Natural killer cell (primary cell): ENCODE measurements at regions not wholly inside any gene's neighbourhood (a gene's known extent, or its start where the extent isn't known, plus 50 kb on each side); places are given as distances from the start of the nearest gene placed in this dataset.
"Not testable (repeated sequence)": the region's sequence is repeated elsewhere in the genome, so short reads cannot be mapped to it uniquely, and the experiment has no call there.

ENCODE experiments used
- ATAC-seq, 3 donors: fragments of 150-1000 bp in 2 of 3; fragments of 200-7000 bp in 1 of 3; cut with Tn5 transposase; 1 replicate in 1 of 3; 2 replicates in 2 of 3; pipeline ENCODE4 v1.10.0; 2021; ENCODE audit warnings: mild to moderate bottlenecking in 2 of 3, moderate library complexity in 2 of 3
- DNase-seq, 2 donors: peaks; one replicate each; pipeline versions ENCODE4 v3.0.0 to v3.0.0-alpha.2; 2013 to 2021; ENCODE audit warnings: mixed read lengths in 1 of 2
- H3K27ac ChIP-seq: one replicate; pipeline ENCODE4 v1.5.1; 2013; ENCODE audit warnings: mild to moderate bottlenecking, low read length
- H3K27me3 ChIP-seq: one replicate; pipeline ENCODE4 v1.6.1; 2013; ENCODE audit warnings: low read length; ENCODE audit not compliant: control insufficient read depth, insufficient read depth
- H3K36me3 ChIP-seq: one replicate; pipeline ENCODE4 v1.6.1; 2013; ENCODE audit warnings: low read length; ENCODE audit not compliant: control insufficient read depth, insufficient read depth
- H3K4me1 ChIP-seq: one replicate; pipeline ENCODE4 v1.6.1; 2013; ENCODE audit warnings: low read length; ENCODE audit not compliant: control insufficient read depth, insufficient read depth
- H3K4me3 ChIP-seq: one replicate; pipeline ENCODE4 v1.5.1; 2013; ENCODE audit warnings: low read length
- H3K9me3 ChIP-seq: one replicate; pipeline ENCODE4 v1.6.1; 2013; ENCODE audit warnings: low read length; ENCODE audit not compliant: control insufficient read depth, insufficient read depth
- H3K27ac Mint-ChIP-seq, 2 donors: one replicate each; pipeline ENCODE4 v1.8.0; 2022; ENCODE audit warnings: mild to moderate bottlenecking in 2 of 2, mixed read lengths in 2 of 2, moderate library complexity in 1 of 2
- H3K27me3 Mint-ChIP-seq, 2 donors: one replicate each; pipeline ENCODE4 v1.8.0; 2022; ENCODE audit warnings: low read depth in 2 of 2, mixed read lengths in 2 of 2
- H3K36me3 Mint-ChIP-seq: one replicate; pipeline ENCODE4 v1.8.0; 2022; ENCODE audit warnings: mixed read lengths
- H3K4me1 Mint-ChIP-seq, 2 donors: one replicate each; pipeline ENCODE4 v1.8.0; 2022; ENCODE audit warnings: mixed read lengths in 2 of 2
- H3K4me3 Mint-ChIP-seq: one replicate; pipeline ENCODE4 v1.8.0; 2022; ENCODE audit warnings: mild to moderate bottlenecking, moderate library complexity, mixed read lengths
- H3K9me3 Mint-ChIP-seq, 2 donors: one replicate each; pipeline ENCODE4 v1.8.0; 2022; ENCODE audit warnings: mixed read lengths in 2 of 2
- WGBS: methylation state at CpG from one replicate; pipeline ENCODE4 v1.1.7; 2013; ENCODE audit warnings: missing lambda C conversion rate; ENCODE audit not compliant: insufficient coverage; 5-methylcytosine and 5-hydroxymethylcytosine counted together
- intact Hi-C: fragments of 100-400 bp; cut with micrococcal nuclease; formaldehyde crosslinking; loops from one replicate; pipeline ENCODE4 v1.14.2; 2022
- TF ChIP-seq, protein P1 (sequence below): fragments of 200-600 bp; IDR thresholded peaks from one replicate; pipeline ENCODE4 v1.8.0; 2022; ENCODE audit warnings: antibody characterized with exemption

DNA sequence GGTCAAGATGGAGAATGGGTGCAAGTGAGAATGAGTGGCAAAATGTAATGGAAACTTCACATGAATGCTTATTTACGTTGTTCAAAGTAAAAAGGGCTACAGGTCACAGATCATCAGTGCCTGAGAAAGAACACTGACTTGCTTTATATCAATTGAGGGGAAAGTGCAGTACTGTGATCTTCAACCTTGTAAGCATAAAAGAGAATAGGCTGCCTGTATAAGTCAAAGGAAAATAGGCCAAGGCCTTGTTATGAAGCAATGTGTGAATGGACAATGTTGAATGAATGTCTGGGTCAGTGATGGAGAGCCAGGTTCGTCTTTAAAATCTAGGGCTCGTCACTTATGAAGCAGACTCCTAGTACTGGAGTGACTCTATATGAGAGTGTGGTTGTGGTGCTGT is 158.6 kb upstream of the NT5E start:
- 86% methylated on average over 3 of the region's 3 CpGs for WGBS
- intact Hi-C loops = no loop called here
- Histone ChIP-seq H3K27ac (no peak overlapping the region), H3K9me3 (peaks cover 3% of the 10 kb centered on the region), H3K27me3 (no peaks in the 10 kb centered on the region), H3K4me3 (no peak overlapping the region), H3K4me1 (no peaks in the 10 kb centered on the region), H3K36me3 (no peaks in the 10 kb centered on the region)
- no peak overlapping the region for H3K4me3 Mint-ChIP-seq
- TF ChIP-seq, protein P1, sequence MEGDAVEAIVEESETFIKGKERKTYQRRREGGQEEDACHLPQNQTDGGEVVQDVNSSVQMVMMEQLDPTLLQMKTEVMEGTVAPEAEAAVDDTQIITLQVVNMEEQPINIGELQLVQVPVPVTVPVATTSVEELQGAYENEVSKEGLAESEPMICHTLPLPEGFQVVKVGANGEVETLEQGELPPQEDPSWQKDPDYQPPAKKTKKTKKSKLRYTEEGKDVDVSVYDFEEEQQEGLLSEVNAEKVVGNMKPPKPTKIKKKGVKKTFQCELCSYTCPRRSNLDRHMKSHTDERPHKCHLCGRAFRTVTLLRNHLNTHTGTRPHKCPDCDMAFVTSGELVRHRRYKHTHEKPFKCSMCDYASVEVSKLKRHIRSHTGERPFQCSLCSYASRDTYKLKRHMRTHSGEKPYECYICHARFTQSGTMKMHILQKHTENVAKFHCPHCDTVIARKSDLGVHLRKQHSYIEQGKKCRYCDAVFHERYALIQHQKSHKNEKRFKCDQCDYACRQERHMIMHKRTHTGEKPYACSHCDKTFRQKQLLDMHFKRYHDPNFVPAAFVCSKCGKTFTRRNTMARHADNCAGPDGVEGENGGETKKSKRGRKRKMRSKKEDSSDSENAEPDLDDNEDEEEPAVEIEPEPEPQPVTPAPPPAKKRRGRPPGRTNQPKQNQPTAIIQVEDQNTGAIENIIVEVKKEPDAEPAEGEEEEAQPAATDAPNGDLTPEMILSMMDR = no peak
- H3K9me3 Mint-ChIP-seq = peaks cover 2 to 3% of the 10 kb centered on the region in 2 donors
- H3K4me1 Mint-ChIP-seq = no peaks in the 10 kb centered on the region
- H3K36me3 Mint-ChIP-seq = no peaks in the 10 kb centered on the region
- DNase-seq (no peak), ATAC-seq (no peak)
- H3K27me3 Mint-ChIP-seq = peaks cover 0 to 7% of the 10 kb centered on the region in 2 donors
- no peak overlapping the region for H3K27ac Mint-ChIP-seq

- Histone ChIP-seq H3K36me3 (no peaks in the 10 kb centered on the region), H3K4me1 (no peaks in the 10 kb centered on the region), H3K27me3 (no peaks in the 10 kb centered on the region), H3K4me3 (no peak overlapping the region), H3K9me3 (peaks cover 3% of the 10 kb centered on the region), H3K27ac (no peak overlapping the region)
- no peak overlapping the region for H3K27ac Mint-ChIP-seq
- DNase-seq = no peak
- TF ChIP-seq, protein P1 = no peak
- no peaks in the 10 kb centered on the region for H3K4me1 Mint-ChIP-seq
- intact Hi-C loops = no loop called here
- 86% methylated on average over 9 of the region's 9 CpGs for WGBS
- H3K27me3 Mint-ChIP-seq = no peaks in the 10 kb centered on the region
- ATAC-seq = no peak
- no peak overlapping the region for H3K4me3 Mint-ChIP-seq
- peaks cover 5 to 6% of the 10 kb centered on the region in 2 donors for H3K9me3 Mint-ChIP-seq
- H3K36me3 Mint-ChIP-seq = no peaks in the 10 kb centered on the region
Measured at GRCh38 chr6:85287654-85288053, 162.2 kb upstream of the NT5E start.

GRCh38 chr6:85287158-85287557 is 162.7 kb upstream of the NT5E start:
- Mint-ChIP-seq H3K9me3 (peaks cover 5 to 6% of the 10 kb centered on the region in 2 donors), H3K36me3 (no peaks in the 10 kb centered on the region), H3K4me3 (no peak overlapping the region), H3K4me1 (no peaks in the 10 kb centered on the region), H3K27me3 (no peaks in the 10 kb centered on the region), H3K27ac (no peak overlapping the region)
- Histone ChIP-seq H3K27me3 (no peaks in the 10 kb centered on the region), H3K4me1 (no peaks in the 10 kb centered on the region), H3K4me3 (no peak overlapping the region), H3K27ac (no peak overlapping the region), H3K9me3 (peaks cover 3% of the 10 kb centered on the region), H3K36me3 (no peaks in the 10 kb centered on the region)
- ATAC-seq (no peak), DNase-seq (no peak)
- TF ChIP-seq, protein P1 = no peak
- intact Hi-C loops = no loop called here
- 80% methylated on average over 1 of the region's 3 CpGs for WGBS

- H3K4me3 ChIP-seq, H3K4me3 Mint-ChIP-seq, H3K27ac ChIP-seq, H3K36me3 ChIP-seq, H3K9me3 Mint-ChIP-seq, H3K4me1 Mint-ChIP-seq, ATAC-seq, H3K4me1 ChIP-seq, DNase-seq, H3K9me3 ChIP-seq, H3K27me3 Mint-ChIP-seq, H3K36me3 Mint-ChIP-seq, H3K27ac Mint-ChIP-seq, intact Hi-C loops, H3K27me3 ChIP-seq: not testable (repeated sequence)
Measured at GRCh38 chr6:85286507-85286906, 163.4 kb upstream of the NT5E start.
